OCI-LY1 (cell line): ENCODE measurements at regions not wholly inside any gene's neighbourhood (a gene's known extent, or its start where the extent isn't known, plus 50 kb on each side); places are given as distances from the start of the nearest gene placed in this dataset.

Experiments used
- EZH2 ChIP-seq: fragments of 200-600 bp; sonication (generic), shearing (Covaris generic); IDR thresholded peaks from 2 replicates; pipeline ENCODE4 v1.8.0; 2017; ENCODE audit warnings: borderline replicate concordance, mixed run types, mild to moderate bottlenecking, antibody characterized with exemption, low read length, moderate library complexity, mixed read lengths
- TF ChIP-seq, protein P1 (sequence below): fragments of 200-600 bp; sonication (generic), shearing (Covaris generic); IDR thresholded peaks from 2 replicates; pipeline ENCODE4 v1.5.1; 2017; ENCODE audit warnings: mild to moderate bottlenecking, antibody characterized with exemption, low read length, moderate library complexity, mixed read lengths

DNA sequence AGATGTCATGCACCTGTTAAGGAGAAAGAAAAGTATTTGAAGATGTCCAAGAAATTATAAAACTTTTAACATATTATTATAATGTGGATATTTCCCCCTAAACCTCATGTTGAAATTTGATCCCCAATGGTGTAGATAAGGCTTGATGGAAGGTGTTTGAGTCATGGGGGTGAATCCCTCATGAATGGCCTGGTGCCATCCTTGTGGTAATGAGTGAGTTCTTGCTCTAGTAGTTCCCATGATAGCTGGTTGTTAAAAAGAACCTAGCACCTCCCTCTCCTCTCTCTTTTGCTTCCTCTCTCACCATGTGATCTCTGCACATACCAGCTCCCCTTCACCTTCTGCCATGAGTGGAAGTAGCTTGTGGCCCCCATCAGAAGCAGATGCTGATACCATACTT, 176.6 kb upstream of the NR3C2 start:
- TF ChIP-seq, protein P1, sequence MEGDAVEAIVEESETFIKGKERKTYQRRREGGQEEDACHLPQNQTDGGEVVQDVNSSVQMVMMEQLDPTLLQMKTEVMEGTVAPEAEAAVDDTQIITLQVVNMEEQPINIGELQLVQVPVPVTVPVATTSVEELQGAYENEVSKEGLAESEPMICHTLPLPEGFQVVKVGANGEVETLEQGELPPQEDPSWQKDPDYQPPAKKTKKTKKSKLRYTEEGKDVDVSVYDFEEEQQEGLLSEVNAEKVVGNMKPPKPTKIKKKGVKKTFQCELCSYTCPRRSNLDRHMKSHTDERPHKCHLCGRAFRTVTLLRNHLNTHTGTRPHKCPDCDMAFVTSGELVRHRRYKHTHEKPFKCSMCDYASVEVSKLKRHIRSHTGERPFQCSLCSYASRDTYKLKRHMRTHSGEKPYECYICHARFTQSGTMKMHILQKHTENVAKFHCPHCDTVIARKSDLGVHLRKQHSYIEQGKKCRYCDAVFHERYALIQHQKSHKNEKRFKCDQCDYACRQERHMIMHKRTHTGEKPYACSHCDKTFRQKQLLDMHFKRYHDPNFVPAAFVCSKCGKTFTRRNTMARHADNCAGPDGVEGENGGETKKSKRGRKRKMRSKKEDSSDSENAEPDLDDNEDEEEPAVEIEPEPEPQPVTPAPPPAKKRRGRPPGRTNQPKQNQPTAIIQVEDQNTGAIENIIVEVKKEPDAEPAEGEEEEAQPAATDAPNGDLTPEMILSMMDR = no peak
- TF ChIP-seq EZH2 = no peak
